Liver (tissue), 8 donors: ENCODE measurements at regions not wholly inside any gene's neighbourhood (a gene's known extent, or its start where the extent isn't known, plus 50 kb on each side); places are given as distances from the start of the nearest gene placed in this dataset.

Experiments
- DNase-seq: peaks from one replicate; pipeline ENCODE4 v3.0.0-alpha.2; 2017; ENCODE audit warnings: low spot score
- H3K27ac ChIP-seq, 2 donors: one replicate each; pipeline ENCODE4 v1.7.0; 2013; ENCODE audit warnings: inconsistent platforms in 2 of 2, low read length in 2 of 2, control low read depth in 1 of 2, low read depth in 1 of 2, mild to moderate bottlenecking in 1 of 2
- H3K27me3 ChIP-seq, 4 donors: one replicate each; pipeline versions ENCODE4 v1.6.1 to v1.7.0; 2013; ENCODE audit warnings: low read length in 3 of 4, inconsistent platforms in 1 of 4, mild to moderate bottlenecking in 1 of 4, moderate library complexity in 1 of 4; ENCODE audit not compliant: control insufficient read depth in 4 of 4, insufficient read depth in 4 of 4
- H3K36me3 ChIP-seq, 4 donors: one replicate each; pipeline versions ENCODE4 v1.6.1 to v1.7.0; 2013; ENCODE audit warnings: low read length in 3 of 4, mild to moderate bottlenecking in 3 of 4, low read depth in 1 of 4, moderate library complexity in 1 of 4; ENCODE audit not compliant: control insufficient read depth in 4 of 4, insufficient read depth in 3 of 4
- H3K4me1 ChIP-seq, 4 donors: one replicate each; pipeline versions ENCODE4 v1.6.1 to v1.7.0; 2013; ENCODE audit warnings: low read length in 3 of 4, mild to moderate bottlenecking in 3 of 4, moderate library complexity in 1 of 4; ENCODE audit not compliant: control insufficient read depth in 4 of 4, insufficient read depth in 4 of 4
- H3K4me3 ChIP-seq, 3 donors: one replicate each; pipeline versions ENCODE4 v1.6.1 to v1.7.0; 2013; ENCODE audit warnings: low read length in 3 of 3, control low read depth in 1 of 3, low read depth in 1 of 3, mild to moderate bottlenecking in 1 of 3
- H3K9ac ChIP-seq, 2 donors: one replicate each; pipeline ENCODE4 v1.7.0; 2013; ENCODE audit warnings: low read length in 2 of 2, mild to moderate bottlenecking in 2 of 2, moderate library complexity in 2 of 2, control low read depth in 1 of 2, low read depth in 1 of 2
- H3K9me3 ChIP-seq, 4 donors: one replicate each; pipeline versions ENCODE4 v1.6.1 to v1.7.0; 2013; ENCODE audit warnings: low read length in 3 of 4; ENCODE audit not compliant: control insufficient read depth in 4 of 4
- ATF3 ChIP-seq: IDR thresholded peaks from 2 replicates; pipeline ENCODE4 v1.6.1; 2016; ENCODE audit warnings: antibody characterized with exemption
- CTCF ChIP-seq: fragments of 150-350 bp; IDR thresholded peaks from 2 replicates; pipeline ENCODE4 v1.5.1; 2017; ENCODE audit warnings: improper control_type of control experiment, low read depth, low read length; ENCODE audit not compliant: missing input control
- EGR1 ChIP-seq, 2 donors: IDR thresholded peaks; 2 replicates each; pipeline ENCODE4 v1.6.1; 2016 to 2018; ENCODE audit warnings: antibody characterized with exemption in 2 of 2, low read depth in 2 of 2
- FOXA1 ChIP-seq: IDR thresholded peaks from 2 replicates; pipeline ENCODE4 v1.6.1; 2016; ENCODE audit warnings: antibody characterized with exemption
- FOXA2 ChIP-seq: IDR thresholded peaks from 2 replicates; pipeline ENCODE4 v1.6.1; 2016; ENCODE audit warnings: antibody characterized with exemption
- GABPA ChIP-seq, 2 donors: IDR thresholded peaks in 1 of 2; conservative IDR thresholded peaks in 1 of 2; 2 replicates each; pipeline ENCODE4 v1.6.1; 2016; ENCODE audit warnings: antibody characterized with exemption in 2 of 2, mild to moderate bottlenecking in 1 of 2, moderate library complexity in 1 of 2
- HNF4A ChIP-seq, 2 donors: conservative IDR thresholded peaks; 2 replicates each; pipeline ENCODE4 v1.6.1; 2016; ENCODE audit warnings: antibody characterized with exemption in 2 of 2, mild to moderate bottlenecking in 2 of 2
- HNF4G ChIP-seq: IDR thresholded peaks from 2 replicates; pipeline ENCODE4 v1.6.1; 2016; ENCODE audit warnings: antibody characterized with exemption
- JUND ChIP-seq, 2 donors: IDR thresholded peaks; 2 replicates each; pipeline ENCODE4 v1.6.1; 2016; ENCODE audit warnings: antibody characterized with exemption in 2 of 2
- MAX ChIP-seq: IDR thresholded peaks from 2 replicates; pipeline ENCODE4 v1.6.1; 2016; ENCODE audit warnings: antibody characterized with exemption
- NR2F2 ChIP-seq: IDR thresholded peaks from 2 replicates; pipeline ENCODE4 v1.6.1; 2016; ENCODE audit warnings: antibody characterized with exemption
- RAD21 ChIP-seq, 2 donors: IDR thresholded peaks; 2 replicates each; pipeline ENCODE4 v1.6.1; 2016; ENCODE audit warnings: antibody characterized with exemption in 2 of 2, mild to moderate bottlenecking in 2 of 2
- REST ChIP-seq: IDR thresholded peaks from 2 replicates; pipeline ENCODE4 v1.6.1; 2016; ENCODE audit warnings: antibody characterized with exemption, mild to moderate bottlenecking
- RXRA ChIP-seq, 2 donors: IDR thresholded peaks; 2 replicates each; pipeline ENCODE4 v1.6.1; 2017 to 2018; ENCODE audit warnings: antibody characterized with exemption in 2 of 2, mild to moderate bottlenecking in 1 of 2
- SP1 ChIP-seq: IDR thresholded peaks from 2 replicates; pipeline ENCODE4 v1.6.1; 2018; ENCODE audit warnings: antibody characterized with exemption, mild to moderate bottlenecking
- TAF1 ChIP-seq: conservative IDR thresholded peaks from 2 replicates; pipeline ENCODE4 v1.6.1; 2016; ENCODE audit warnings: antibody characterized with exemption, mild to moderate bottlenecking
- YY1 ChIP-seq: IDR thresholded peaks from 2 replicates; pipeline ENCODE4 v1.6.1; 2016; ENCODE audit warnings: antibody characterized with exemption, mild to moderate bottlenecking
- ZBTB33 ChIP-seq: IDR thresholded peaks from 2 replicates; pipeline ENCODE4 v1.6.1; 2016; ENCODE audit warnings: antibody characterized with exemption
- WGBS: extraction: QIAGEN DNeasy Blood & Tissue Kit; methylation state at CpG from one replicate; pipeline ENCODE4 v1.1.7; 2013; 5-methylcytosine and 5-hydroxymethylcytosine counted together
- donor health status: healthy.
- donor health status: healthy.
- donor health status: healthy.
- donor health status: healthy.
- donor health status: healthy.

- TF ChIP-seq ATF3 (no peak), EGR1 (IDR thresholded peaks at IDR 0.05; ENCODE audit: low read depth in 2 of 2) (no peak), GABPA (IDR thresholded peaks at IDR 0.05 in 1 of 2, conservative IDR thresholded peaks at IDR 0.05 in 1 of 2) (no peak), SP1 (no peak), FOXA1 (no peak), HNF4G (no peak)
Observed at GRCh38 chr2:163944347-163944737, 208.5 kb upstream of the FIGN start (continued).

GRCh38 chr2:163943403-163944346, 207.9 kb upstream of the FIGN start:
- Histone ChIP-seq H3K36me3 (no peaks in the 10 kb centered on the region), H3K4me1 (no peaks in the 10 kb centered on the region), H3K9me3 (no peaks in the 10 kb centered on the region), H3K27me3 (no peaks in the 10 kb centered on the region), H3K27ac (no peak overlapping the region), H3K9ac (no peak overlapping the region), H3K4me3 (no peak overlapping the region)
- TF ChIP-seq MAX (no peak), ATF3 (no peak), FOXA2 (no peak), RXRA (IDR thresholded peaks at IDR 0.05) (no peak), EGR1 (IDR thresholded peaks at IDR 0.05; ENCODE audit: low read depth in 2 of 2) (no peak), ZBTB33 (no peak), REST (no peak), FOXA1 (no peak), CTCF (no peak), JUND (IDR thresholded peaks at IDR 0.05) (no peak), HNF4G (no peak), SP1 (no peak), YY1 (no peak), HNF4A (conservative IDR thresholded peaks at IDR 0.05) (no peak), TAF1 (no peak), RAD21 (IDR thresholded peaks at IDR 0.05) (no peak), NR2F2 (no peak), GABPA (IDR thresholded peaks at IDR 0.05 in 1 of 2, conservative IDR thresholded peaks at IDR 0.05 in 1 of 2) (no peak)
- WGBS, result 76% methylated on average over 9 of the region's 9 CpGs
- DNase-seq, result no peak
